Sigmoid colon (tissue), 6 donors: ENCODE measurements at regions not wholly inside any gene's neighbourhood (a gene's known extent, or its start where the extent isn't known, plus 50 kb on each side); places are given as distances from the start of the nearest gene placed in this dataset.
"Not testable (repeated sequence)": the region's sequence is repeated elsewhere in the genome, so short reads cannot be mapped to it uniquely, and the experiment has no call there.

ENCODE experiments used
- DNase-seq: peaks from one replicate; pipeline ENCODE4 v3.0.0-alpha.2; 2019
- H3K27ac ChIP-seq, 4 donors: fragments of 200-600 bp; sonication (generic); one replicate each; pipeline ENCODE4 v1.5.1; 2016 to 2019; ENCODE audit warnings: mild to moderate bottlenecking in 1 of 4
- H3K27me3 ChIP-seq, 3 donors: fragments of 200-600 bp; sonication (generic); one replicate each; pipeline ENCODE4 v1.5.1; 2019; ENCODE audit warnings: mild to moderate bottlenecking in 1 of 3
- H3K36me3 ChIP-seq, 4 donors: fragments of 200-600 bp; sonication (generic); one replicate each; pipeline ENCODE4 v1.5.1; 2016 to 2019
- H3K4me1 ChIP-seq, 4 donors: fragments of 200-600 bp; sonication (generic); one replicate each; pipeline ENCODE4 v1.5.1; 2017 to 2019
- H3K4me3 ChIP-seq, 4 donors: fragments of 200-600 bp; sonication (generic); one replicate each; pipeline ENCODE4 v1.5.1; 2017 to 2019; ENCODE audit warnings: mild to moderate bottlenecking in 2 of 4, moderate library complexity in 1 of 4
- H3K9me3 ChIP-seq, 4 donors: fragments of 200-600 bp in 3 of 4; sonication (generic) in 3 of 4; one replicate each; pipeline versions ENCODE4 v1.5.1 to v1.6.1; 2013 to 2019
- CTCF ChIP-seq, 4 experiments: fragments of 450-650 bp in 3 of 4; fragments of 200-600 bp in 1 of 4; IDR thresholded peaks; one replicate each; pipeline ENCODE4 v1.5.1; 2016 to 2019; ENCODE audit warnings: antibody characterized with exemption in 4 of 4, mild to moderate bottlenecking in 3 of 4, moderate library complexity in 2 of 4
- EP300 ChIP-seq, 4 donors: sonication (generic); formaldehyde crosslinking; IDR thresholded peaks; one replicate each; pipeline ENCODE4 v1.6.1; 2017; ENCODE audit warnings: antibody characterized with exemption in 4 of 4
- POLR2A ChIP-seq, 2 donors: fragments of 450-650 bp; IDR thresholded peaks; one replicate each; pipeline ENCODE4 v1.6.1; 2016; ENCODE audit warnings: antibody characterized with exemption in 2 of 2, mild to moderate bottlenecking in 2 of 2, moderate library complexity in 2 of 2
- POLR2AphosphoS5 ChIP-seq, 4 donors: sonication (generic); formaldehyde crosslinking; IDR thresholded peaks; one replicate each; pipeline ENCODE4 v1.6.1; 2017; ENCODE audit warnings: antibody characterized with exemption in 4 of 4
- WGBS, 2 donors: extraction: QIAGEN DNeasy Blood & Tissue Kit; methylation state at CpG; one replicate each; pipeline ENCODE4 v1.1.7; 2013; 5-methylcytosine and 5-hydroxymethylcytosine counted together
- intact Hi-C: fragments of 100-400 bp; cut with DNase I; formaldehyde crosslinking; loops from one replicate; pipeline ENCODE4 v1.15.1; 2023
- donor health status: healthy with polysubstance abuse.
- donor health status: healthy.

- no peak for TF ChIP-seq POLR2AphosphoS5 (IDR thresholded peaks at IDR 0.05)
- no peaks in the 10 kb centered on the region for H3K27me3 ChIP-seq
- WGBS, 2 donors, result 62 to 68% methylated on average over 3 of the region's 3 CpGs
- H3K36me3 ChIP-seq, result no peaks in the 10 kb centered on the region
- H3K4me3 ChIP-seq, result no peak overlapping the region
- DNase-seq, result no peak
- intact Hi-C loops, result no loop called here
- H3K9me3 ChIP-seq, result no peaks in the 10 kb centered on the region
- no peak overlapping the region for H3K27ac ChIP-seq
- H3K4me1 ChIP-seq, result no peaks in the 10 kb centered on the region
Measured at GRCh38 chr2:34808426-34808825, 1209.3 kb upstream of the FAM98A start.

GRCh38 chr2:34806891-34807290 lies 1207.8 kb upstream of the FAM98A start:
- Histone ChIP-seq H3K4me1 (no peaks in the 10 kb centered on the region), H3K9me3 (no peaks in the 10 kb centered on the region), H3K36me3 (no peaks in the 10 kb centered on the region), H3K27me3 (no peaks in the 10 kb centered on the region), H3K4me3 (no peak overlapping the region), H3K27ac (no peak overlapping the region)
- intact Hi-C loops, result no loop called here
- TF ChIP-seq POLR2AphosphoS5 (IDR thresholded peaks at IDR 0.05) (no peak), POLR2A (IDR thresholded peaks at IDR 0.05) (no peak), EP300 (IDR thresholded peaks at IDR 0.05) (no peak), CTCF (IDR thresholded peaks at IDR 0.05) (no peak)
- no peak for DNase-seq

DNA sequence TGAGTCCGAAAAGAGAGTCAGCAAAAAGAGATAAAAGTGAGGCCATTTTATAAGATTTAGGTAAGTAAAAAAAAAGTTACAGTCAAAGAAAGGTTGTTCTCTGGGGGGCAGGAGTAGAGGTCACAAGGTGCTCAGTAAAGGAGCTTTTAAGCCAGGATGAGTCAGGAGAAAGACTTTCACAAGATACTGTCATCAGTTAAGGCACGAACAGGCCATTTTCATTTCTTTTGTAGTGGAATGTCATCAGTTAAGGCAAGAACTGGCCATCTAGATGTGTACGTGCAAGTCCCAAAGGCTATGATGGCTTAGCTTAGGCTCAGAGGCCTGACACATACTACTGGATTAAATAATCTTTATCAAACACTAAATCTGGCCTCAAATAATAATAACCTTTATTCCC lies 1207.3 kb upstream of the FAM98A start:
- Histone ChIP-seq H3K27me3 (no peaks in the 10 kb centered on the region), H3K4me3 (no peak overlapping the region), H3K4me1 (no peaks in the 10 kb centered on the region), H3K9me3 (no peaks in the 10 kb centered on the region), H3K36me3 (no peaks in the 10 kb centered on the region), H3K27ac (no peak overlapping the region)
- 88 to 89% methylated on average over 3 of the region's 3 CpGs for WGBS, 2 donors
- TF ChIP-seq POLR2A (IDR thresholded peaks at IDR 0.05) (no peak), EP300 (IDR thresholded peaks at IDR 0.05) (no peak), POLR2AphosphoS5 (IDR thresholded peaks at IDR 0.05) (no peak), CTCF (IDR thresholded peaks at IDR 0.05) (no peak)
- intact Hi-C loops, result no loop called here
- no peak for DNase-seq

DNA sequence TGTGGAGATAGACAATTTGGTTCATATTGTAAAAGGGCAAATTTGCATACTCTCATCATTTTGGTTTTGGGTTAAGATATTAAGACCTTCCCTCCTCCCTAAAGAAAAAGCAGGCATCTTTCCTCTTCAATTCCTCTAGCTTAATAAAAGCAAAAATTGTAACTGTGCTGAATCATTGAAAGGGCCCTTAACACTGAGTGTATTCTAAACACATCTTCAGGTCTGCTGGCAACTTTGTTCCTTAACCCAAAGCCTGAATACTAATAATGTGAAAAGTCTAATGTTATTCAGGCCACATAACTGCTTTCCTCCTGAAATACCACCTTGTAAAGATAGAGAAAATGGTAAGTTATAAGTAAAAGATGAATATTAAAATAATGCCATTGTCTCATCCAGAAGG lies 1200.5 kb upstream of the FAM98A start:
- no peak for TF ChIP-seq POLR2AphosphoS5 (IDR thresholded peaks at IDR 0.05)
- no peak for TF ChIP-seq POLR2A (IDR thresholded peaks at IDR 0.05)
- no peak for TF ChIP-seq CTCF (IDR thresholded peaks at IDR 0.05)
- TF ChIP-seq EP300 (IDR thresholded peaks at IDR 0.05), result no peak
- DNase-seq, result no peak
- intact Hi-C loops, result no loop called here
- no peaks in the 10 kb centered on the region for H3K9me3 ChIP-seq
- H3K4me1 ChIP-seq, result no peaks in the 10 kb centered on the region
- no peak overlapping the region for H3K27ac ChIP-seq
- no peaks in the 10 kb centered on the region for H3K27me3 ChIP-seq
- no peak overlapping the region for H3K4me3 ChIP-seq
- H3K36me3 ChIP-seq, result no peaks in the 10 kb centered on the region

DNA sequence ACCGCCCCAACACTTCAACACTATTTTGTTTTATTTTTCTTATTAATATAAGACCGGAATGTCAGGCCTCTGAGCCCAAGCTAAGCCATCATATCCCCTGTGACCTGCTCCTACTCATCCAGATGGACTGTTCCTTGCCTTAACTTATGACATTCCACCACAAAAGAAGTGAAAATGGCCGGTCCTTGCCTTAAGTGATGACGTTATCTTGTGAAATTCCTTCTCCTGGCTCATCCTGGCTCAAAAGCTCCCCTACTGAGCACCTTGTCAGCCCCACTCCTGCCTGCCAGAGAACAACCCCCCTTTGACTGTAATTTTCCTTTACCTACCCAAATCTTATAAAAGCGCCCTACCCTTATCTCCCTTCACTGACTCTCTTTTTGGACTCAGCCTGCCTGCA lies 1196.5 kb upstream of the FAM98A start:
- intact Hi-C loops, result not testable (repeated sequence)
- 84 to 86% methylated on average over 5 of the region's 5 CpGs for WGBS, 2 donors

DNA sequence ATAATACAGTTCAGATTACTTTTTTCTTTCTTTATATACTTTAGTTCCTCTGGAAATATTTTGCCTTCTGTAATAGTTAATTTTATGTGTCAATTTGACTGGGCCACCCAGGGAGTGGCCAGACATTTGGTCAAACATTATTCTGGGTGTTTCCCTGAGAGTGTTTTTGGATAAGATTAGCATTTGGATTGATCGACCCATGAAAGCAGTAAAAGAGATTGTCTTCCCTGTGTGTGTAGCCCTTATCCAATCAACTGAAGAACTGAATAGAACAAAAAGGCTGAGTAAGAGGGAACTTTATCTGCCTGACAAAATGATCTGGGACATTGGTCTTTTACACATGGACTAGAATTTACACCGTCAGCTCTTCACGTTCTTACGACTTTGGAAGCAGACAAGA lies 1190.1 kb upstream of the FAM98A start:
- TF ChIP-seq CTCF (IDR thresholded peaks at IDR 0.05) (no peak), POLR2AphosphoS5 (IDR thresholded peaks at IDR 0.05) (no peak), EP300 (IDR thresholded peaks at IDR 0.05) (no peak), POLR2A (IDR thresholded peaks at IDR 0.05) (no peak)
- no peaks in the 10 kb centered on the region for H3K27me3 ChIP-seq
- no peaks in the 10 kb centered on the region for H3K36me3 ChIP-seq
- DNase-seq, result no peak
- intact Hi-C loops, result no loop called here
- no peak overlapping the region for H3K4me3 ChIP-seq
- WGBS, 2 donors, result 31 to 69% methylated on average over 4 of the region's 4 CpGs
- H3K4me1 ChIP-seq, result no peaks in the 10 kb centered on the region
- H3K27ac ChIP-seq, result no peak overlapping the region
- H3K9me3 ChIP-seq, result no peaks in the 10 kb centered on the region

More for the DNA sequence above, 1196.5 kb upstream of the FAM98A start:
- H3K4me3 ChIP-seq, DNase-seq, H3K27me3 ChIP-seq, H3K4me1 ChIP-seq, H3K27ac ChIP-seq, H3K36me3 ChIP-seq, H3K9me3 ChIP-seq: not testable (repeated sequence)
